Cardiac muscle cell (in vitro differentiated cells and primary cell): ENCODE measurements at regions not wholly inside any gene's neighbourhood (a gene's known extent, or its start where the extent isn't known, plus 50 kb on each side); places are given as distances from the start of the nearest gene placed in this dataset.

Experiments used
- DNase-seq, 2 donors: peaks; one replicate each; pipeline versions ENCODE4 v3.0.0 to v3.0.0-alpha.2; 2010 to 2017; ENCODE audit warnings: low read depth in 1 of 2, low spot score in 1 of 2
- H3K27ac ChIP-seq: fragments of 200-600 bp; sonication (generic); 2 replicates; pipeline ENCODE4 v1.5.1; 2016
- H3K27me3 ChIP-seq: fragments of 200-600 bp; sonication (generic); 2 replicates; pipeline ENCODE4 v1.6.0; 2016; ENCODE audit warnings: control low read depth
- H3K36me3 ChIP-seq: fragments of 200-600 bp; sonication (generic); 2 replicates; pipeline ENCODE4 v1.5.1; 2016; ENCODE audit warnings: control low read depth
- H3K4me1 ChIP-seq: fragments of 200-600 bp; sonication (generic); 2 replicates; pipeline ENCODE4 v1.8.1; 2017; ENCODE audit warnings: low read depth, mild to moderate bottlenecking, mixed run types
- H3K4me3 ChIP-seq: fragments of 200-600 bp; sonication (generic); 2 replicates; pipeline ENCODE4 v1.5.1; 2016; ENCODE audit warnings: mild to moderate bottlenecking
- H3K9me3 ChIP-seq: fragments of 200-600 bp; sonication (generic); 2 replicates; pipeline ENCODE4 v1.5.1; 2017; ENCODE audit warnings: low read depth, mild to moderate bottlenecking, control low read depth
- TF ChIP-seq, protein P1 (sequence below): IDR thresholded peaks from 2 replicates; pipeline ENCODE4 v1.5.1; 2012; ENCODE audit warnings: low read depth, mild to moderate bottlenecking, low read length

DNA sequence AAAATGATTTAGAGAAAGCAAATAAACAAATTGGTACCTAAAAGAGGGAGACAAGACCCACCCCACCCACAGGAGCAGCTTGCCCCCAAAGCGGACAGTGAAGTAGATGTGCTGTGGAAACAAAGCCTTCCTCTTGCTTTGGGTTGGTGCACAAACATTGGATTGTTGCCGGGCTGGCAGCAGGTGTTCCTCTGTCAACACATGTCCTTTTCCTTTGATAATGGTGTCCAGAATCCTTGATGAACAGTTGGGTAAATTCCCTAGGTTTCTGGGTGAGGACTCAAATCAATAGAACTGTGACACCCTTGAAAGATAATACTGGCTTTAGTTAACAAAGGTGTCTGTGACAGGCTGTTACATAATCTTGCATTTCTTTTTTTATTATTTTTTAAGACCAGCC, 311.8 kb downstream of the SPRY2 start:
- Histone ChIP-seq H3K4me3 (no peak overlapping the region), H3K36me3 (no peaks in the 10 kb centered on the region), H3K27ac (no peak overlapping the region), H3K4me1 (no peaks in the 10 kb centered on the region), H3K9me3 (no peaks in the 10 kb centered on the region), H3K27me3 (no peaks in the 10 kb centered on the region)
- no peak for DNase-seq
- TF ChIP-seq, protein P1, sequence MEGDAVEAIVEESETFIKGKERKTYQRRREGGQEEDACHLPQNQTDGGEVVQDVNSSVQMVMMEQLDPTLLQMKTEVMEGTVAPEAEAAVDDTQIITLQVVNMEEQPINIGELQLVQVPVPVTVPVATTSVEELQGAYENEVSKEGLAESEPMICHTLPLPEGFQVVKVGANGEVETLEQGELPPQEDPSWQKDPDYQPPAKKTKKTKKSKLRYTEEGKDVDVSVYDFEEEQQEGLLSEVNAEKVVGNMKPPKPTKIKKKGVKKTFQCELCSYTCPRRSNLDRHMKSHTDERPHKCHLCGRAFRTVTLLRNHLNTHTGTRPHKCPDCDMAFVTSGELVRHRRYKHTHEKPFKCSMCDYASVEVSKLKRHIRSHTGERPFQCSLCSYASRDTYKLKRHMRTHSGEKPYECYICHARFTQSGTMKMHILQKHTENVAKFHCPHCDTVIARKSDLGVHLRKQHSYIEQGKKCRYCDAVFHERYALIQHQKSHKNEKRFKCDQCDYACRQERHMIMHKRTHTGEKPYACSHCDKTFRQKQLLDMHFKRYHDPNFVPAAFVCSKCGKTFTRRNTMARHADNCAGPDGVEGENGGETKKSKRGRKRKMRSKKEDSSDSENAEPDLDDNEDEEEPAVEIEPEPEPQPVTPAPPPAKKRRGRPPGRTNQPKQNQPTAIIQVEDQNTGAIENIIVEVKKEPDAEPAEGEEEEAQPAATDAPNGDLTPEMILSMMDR = no peak

DNA sequence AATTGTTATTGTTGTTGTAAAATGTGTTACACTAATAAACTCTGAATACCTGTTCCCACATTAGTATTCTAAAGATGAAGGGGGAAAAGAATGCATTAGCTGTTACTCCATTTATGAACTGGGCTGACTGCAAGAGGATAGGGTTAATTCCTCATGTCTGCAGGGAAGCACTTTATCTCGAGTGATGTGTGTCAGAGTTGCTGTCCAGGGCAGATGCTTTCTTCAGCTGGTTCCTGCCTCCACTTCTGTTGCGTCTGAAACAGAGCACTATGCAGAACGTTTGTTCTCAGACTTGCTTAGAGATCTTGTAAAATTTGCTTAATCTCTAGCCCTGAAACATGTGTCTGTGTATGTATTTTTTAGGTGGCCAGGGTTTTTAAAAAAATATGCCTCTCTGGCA, 318.8 kb downstream of the SPRY2 start:
- H3K9me3 ChIP-seq = no peaks in the 10 kb centered on the region
- TF ChIP-seq, protein P1 = no peak
- no peaks in the 10 kb centered on the region for H3K27me3 ChIP-seq
- H3K4me1 ChIP-seq = peaks cover 8% of the 10 kb centered on the region
- DNase-seq = peak in 1 of 2 donors; percentile 32
- no peak overlapping the region for H3K27ac ChIP-seq
- H3K4me3 ChIP-seq = no peak overlapping the region
- H3K36me3 ChIP-seq = no peaks in the 10 kb centered on the region

DNA sequence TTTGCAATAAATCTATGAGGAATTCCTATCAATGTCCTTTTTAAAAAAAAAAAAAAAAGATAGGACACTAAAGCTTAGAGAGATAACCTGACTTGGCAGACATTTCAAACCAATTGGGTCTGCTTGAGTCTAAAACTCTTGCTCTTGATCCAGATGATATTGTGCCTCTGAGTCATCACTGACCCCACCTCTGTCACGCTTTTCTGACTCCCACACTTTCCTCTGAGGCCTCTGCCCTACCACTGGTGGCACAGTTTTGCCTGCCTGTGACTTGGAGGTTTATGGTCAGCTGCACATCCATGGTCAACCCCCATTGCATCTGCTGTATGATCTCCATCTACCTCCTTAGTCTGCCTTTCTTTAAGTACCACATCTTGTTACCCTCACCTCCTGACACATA, 328.7 kb downstream of the SPRY2 start:
- Histone ChIP-seq H3K9me3 (peaks cover 4% of the 10 kb centered on the region), H3K36me3 (no peaks in the 10 kb centered on the region), H3K4me3 (no peak overlapping the region), H3K4me1 (peaks cover 6% of the 10 kb centered on the region), H3K27ac (no peak overlapping the region), H3K27me3 (no peaks in the 10 kb centered on the region)
- TF ChIP-seq, protein P1 = no peak
- peak in 1 of 2 donors; percentile 27 for DNase-seq

DNA sequence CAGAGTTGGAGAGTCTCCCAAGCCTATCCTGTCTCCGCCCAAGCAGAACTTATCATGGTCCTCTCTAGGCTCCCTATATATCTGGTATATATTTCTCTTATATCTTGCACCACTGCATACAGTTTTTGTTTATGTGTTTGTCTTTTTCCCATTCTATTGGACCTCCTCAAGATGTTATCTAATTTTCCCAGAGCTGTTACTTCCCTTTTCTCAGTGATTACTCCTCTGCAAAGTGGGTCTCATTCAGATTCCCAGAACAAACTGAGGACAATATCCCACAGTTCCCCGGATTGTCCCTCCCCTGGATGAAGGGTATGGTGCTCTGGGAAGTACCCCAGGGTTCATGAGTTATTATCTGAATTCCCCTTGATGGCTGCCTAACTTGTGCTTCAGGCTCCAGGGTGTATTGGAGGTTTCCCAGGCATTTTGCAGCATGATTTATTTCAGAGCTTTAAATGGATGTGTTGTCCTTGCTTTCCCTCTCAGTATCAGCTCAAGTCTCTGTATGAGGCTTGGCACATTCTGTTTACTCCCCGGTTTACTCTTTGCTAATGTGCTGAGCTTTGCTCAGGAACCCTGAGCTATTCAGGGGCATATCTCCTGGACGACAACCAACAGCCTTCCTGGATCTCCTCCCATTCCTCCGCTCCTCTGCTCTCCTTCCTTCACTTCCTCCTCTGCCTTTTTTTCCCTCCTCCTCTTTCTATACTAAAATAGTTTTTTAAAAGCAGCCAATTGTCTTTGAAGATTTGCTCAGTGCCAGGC, 329.3 kb downstream of the SPRY2 start:
- peak in 1 of 2 donors; percentile 73 for DNase-seq
- Histone ChIP-seq H3K27ac (no peak overlapping the region), H3K9me3 (peaks cover 4% of the 10 kb centered on the region), H3K27me3 (no peaks in the 10 kb centered on the region), H3K36me3 (no peaks in the 10 kb centered on the region), H3K4me1 (peaks cover 6% of the 10 kb centered on the region), H3K4me3 (no peak overlapping the region)
- TF ChIP-seq, protein P1 = no peak

DNA sequence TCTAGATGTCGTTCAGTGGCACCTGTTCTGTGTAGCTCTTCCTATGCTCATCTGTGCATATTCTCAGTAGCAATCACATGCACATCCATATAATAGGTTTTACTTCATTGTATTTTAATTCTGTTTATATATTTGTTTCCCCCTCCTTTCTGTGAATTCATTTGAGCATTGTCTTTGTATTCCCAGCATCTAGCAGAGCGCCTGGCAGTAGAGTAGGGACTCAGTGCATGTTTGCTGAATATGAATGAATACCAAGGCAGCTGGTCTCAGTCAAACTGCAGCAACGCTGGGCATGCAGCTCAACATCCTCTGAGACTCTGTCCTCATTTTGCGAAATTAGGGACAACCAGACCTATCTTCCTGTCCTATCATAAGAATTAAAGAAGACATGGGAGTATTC, 330.1 kb downstream of the SPRY2 start:
- H3K27ac ChIP-seq = no peak overlapping the region
- H3K27me3 ChIP-seq = no peaks in the 10 kb centered on the region
- peaks cover 4% of the 10 kb centered on the region for H3K9me3 ChIP-seq
- H3K36me3 ChIP-seq = no peaks in the 10 kb centered on the region
- DNase-seq = no peak
- H3K4me3 ChIP-seq = no peak overlapping the region
- TF ChIP-seq, protein P1 = no peak
- H3K4me1 ChIP-seq = peaks cover 6% of the 10 kb centered on the region
